ENCODE measurements at regions not wholly inside any gene's neighbourhood (a gene's known extent, or its start where the extent isn't known, plus 50 kb on each side); places are given as distances from the start of the nearest gene placed in this dataset.
"Not testable (repeated sequence)": the region's sequence is repeated elsewhere in the genome, so short reads cannot be mapped to it uniquely, and the experiment has no call there.

GRCh38 chr17:53633856-53634255, 188.9 kb upstream of the KIF2B start:
- no peak for DNase-seq (ENCODE audit: low spot score)

GRCh38 chr17:53631486-53631885, 191.2 kb upstream of the KIF2B start:
- DNase-seq (ENCODE audit: low spot score) = no peak

GRCh38 chr17:53630638-53631037, 192.1 kb upstream of the KIF2B start:
- no peak for DNase-seq (ENCODE audit: low spot score)

- DNase-seq (ENCODE audit: low spot score) = no peak
These were observed 192.6 kb upstream of the KIF2B start for GRCh38 chr17:53630115-53630514.

GRCh38 chr17:53629188-53629587, 193.5 kb upstream of the KIF2B start:
- peak; percentile 3 for DNase-seq (ENCODE audit: low spot score)

GRCh38 chr17:53628011-53628410, 194.7 kb upstream of the KIF2B start:
- DNase-seq (ENCODE audit: low spot score) = no peak

- DNase-seq (ENCODE audit: low spot score) = peak; percentile 7
These were observed 195.2 kb upstream of the KIF2B start for GRCh38 chr17:53627511-53627910.

GRCh38 chr17:53626286-53626685, 196.4 kb upstream of the KIF2B start:
- DNase-seq (ENCODE audit: low spot score) = peak; percentile 3

- no peak for DNase-seq (ENCODE audit: low spot score)
These were observed 203.7 kb upstream of the KIF2B start for GRCh38 chr17:53619025-53619424.

- DNase-seq (ENCODE audit: low spot score) = not testable (repeated sequence)
These were observed 214.5 kb upstream of the KIF2B start for GRCh38 chr17:53608208-53608607.

- DNase-seq (ENCODE audit: low spot score) = no peak
These were observed 215.3 kb upstream of the KIF2B start for GRCh38 chr17:53607475-53607874.

GRCh38 chr17:53588317-53588716, 234.4 kb upstream of the KIF2B start:
- DNase-seq (ENCODE audit: low spot score) = no peak

- DNase-seq (ENCODE audit: low spot score) = no peak
These were observed 248.7 kb upstream of the KIF2B start for GRCh38 chr17:53574038-53574437.

- no peak for DNase-seq (ENCODE audit: low spot score)
These were observed 251.4 kb upstream of the KIF2B start for GRCh38 chr17:53571342-53571741.

- no peak for DNase-seq (ENCODE audit: low spot score)
These were observed 252.0 kb upstream of the KIF2B start for GRCh38 chr17:53570731-53571130.

- DNase-seq (ENCODE audit: low spot score) = no peak
These were observed 261.8 kb upstream of the KIF2B start for GRCh38 chr17:53560953-53561352.

GRCh38 chr17:53548252-53548651, 274.5 kb upstream of the KIF2B start:
- no peak for DNase-seq (ENCODE audit: low spot score)

GRCh38 chr17:53543472-53543871, 279.3 kb upstream of the KIF2B start:
- DNase-seq (ENCODE audit: low spot score) = no peak

- no peak for DNase-seq (ENCODE audit: low spot score)
These were observed 284.6 kb upstream of the KIF2B start for GRCh38 chr17:53538129-53538617.

- no peak for DNase-seq (ENCODE audit: low spot score)
These were observed 295.3 kb upstream of the KIF2B start for GRCh38 chr17:53527473-53527872.

- DNase-seq (ENCODE audit: low spot score) = no peak
These were observed 297.1 kb upstream of the KIF2B start for GRCh38 chr17:53525590-53525989.

- DNase-seq (ENCODE audit: low spot score) = no peak
These were observed 306.1 kb upstream of the KIF2B start for GRCh38 chr17:53516636-53517035.

- DNase-seq (ENCODE audit: low spot score) = no peak
These were observed 323.4 kb upstream of the KIF2B start for GRCh38 chr17:53499277-53499676.

- no peak for DNase-seq (ENCODE audit: low spot score)
These were observed 326.4 kb upstream of the KIF2B start for GRCh38 chr17:53496356-53496755.

GRCh38 chr17:53492532-53492931, 330.2 kb upstream of the KIF2B start:
- no peak for DNase-seq (ENCODE audit: low spot score)
